Epidermal melanocyte (primary cell): ENCODE measurements at regions not wholly inside any gene's neighbourhood (a gene's known extent, or its start where the extent isn't known, plus 50 kb on each side); places are given as distances from the start of the nearest gene placed in this dataset.

ENCODE experiments used
- DNase-seq: peaks from one replicate; pipeline ENCODE4 v3.0.0; 2011; ENCODE audit warnings: low spot score; ENCODE audit not compliant: insufficient read length

GRCh38 chr9:110133608-110134210 is 74.2 kb downstream of the C9orf152 start:
- no peak for DNase-seq

- no peak for DNase-seq
Measured at GRCh38 chr9:110135846-110136245, 72.1 kb downstream of the C9orf152 start.

GRCh38 chr9:110136802-110137201 is 71.2 kb downstream of the C9orf152 start:
- no peak for DNase-seq

- DNase-seq = no peak
Measured at GRCh38 chr9:110140276-110140675, 67.7 kb downstream of the C9orf152 start.

GRCh38 chr9:110141227-110141793 is 66.6 kb downstream of the C9orf152 start:
- DNase-seq = peak; percentile 79

GRCh38 chr9:110142253-110142652 is 65.7 kb downstream of the C9orf152 start:
- no peak for DNase-seq

GRCh38 chr9:110142868-110143481 is 65.0 kb downstream of the C9orf152 start:
- DNase-seq = no peak

GRCh38 chr9:110143485-110143884 is 64.5 kb downstream of the C9orf152 start:
- DNase-seq = no peak

GRCh38 chr9:110143950-110144545 is 63.9 kb downstream of the C9orf152 start:
- no peak for DNase-seq

- no peak for DNase-seq
Measured at GRCh38 chr9:110146373-110146772, 61.6 kb downstream of the C9orf152 start.

- no peak for DNase-seq
Measured at GRCh38 chr9:110148384-110148783, 59.6 kb downstream of the C9orf152 start.

- no peak for DNase-seq
Measured at GRCh38 chr9:110148891-110149290, 59.1 kb downstream of the C9orf152 start.
